ENCODE measurements at regions not wholly inside any gene's neighbourhood (a gene's known extent, or its start where the extent isn't known, plus 50 kb on each side); places are given as distances from the start of the nearest gene placed in this dataset.
"Not testable (repeated sequence)": the region's sequence is repeated elsewhere in the genome, so short reads cannot be mapped to it uniquely, and the experiment has no call there.

DNA sequence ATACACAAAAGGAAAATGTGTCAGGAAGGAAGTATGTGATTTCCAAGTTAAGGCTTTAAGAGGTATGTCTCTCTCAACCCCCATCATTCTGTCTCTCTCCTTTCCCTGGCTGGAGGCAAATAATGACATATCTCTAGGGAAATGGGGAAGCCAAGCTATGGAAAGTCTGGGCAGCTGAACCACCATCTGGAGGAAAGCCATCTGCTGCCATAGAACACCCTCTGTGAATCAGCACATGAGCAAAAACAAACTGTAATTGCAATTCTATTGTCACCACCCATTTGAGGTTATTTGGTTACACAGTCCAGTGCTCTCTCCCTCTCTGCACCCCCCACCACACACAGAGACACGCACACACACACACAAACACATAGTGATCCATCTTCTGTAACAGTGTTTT is 766.2 kb downstream of the FLRT2 start:
- DNase-seq = no peak

DNA sequence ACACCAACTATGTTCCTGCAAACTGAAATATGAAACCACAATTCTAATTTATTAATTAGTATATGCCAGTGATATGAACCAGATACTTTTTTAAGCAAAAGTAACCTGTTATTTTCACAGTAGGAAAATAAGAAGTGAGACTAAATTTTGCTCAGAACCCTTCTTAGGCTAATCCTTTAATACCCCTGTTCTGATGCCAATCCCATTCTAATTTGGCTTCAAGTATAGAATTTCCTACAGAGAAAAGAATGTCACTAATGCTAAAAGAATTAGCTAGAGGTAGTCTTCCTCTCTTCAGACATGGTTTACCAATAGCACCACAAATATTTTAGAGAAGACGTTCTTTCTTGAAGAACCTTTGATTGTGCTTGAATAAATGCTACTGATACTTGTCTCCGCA is 758.4 kb downstream of the FLRT2 start:
- DNase-seq = no peak

DNA sequence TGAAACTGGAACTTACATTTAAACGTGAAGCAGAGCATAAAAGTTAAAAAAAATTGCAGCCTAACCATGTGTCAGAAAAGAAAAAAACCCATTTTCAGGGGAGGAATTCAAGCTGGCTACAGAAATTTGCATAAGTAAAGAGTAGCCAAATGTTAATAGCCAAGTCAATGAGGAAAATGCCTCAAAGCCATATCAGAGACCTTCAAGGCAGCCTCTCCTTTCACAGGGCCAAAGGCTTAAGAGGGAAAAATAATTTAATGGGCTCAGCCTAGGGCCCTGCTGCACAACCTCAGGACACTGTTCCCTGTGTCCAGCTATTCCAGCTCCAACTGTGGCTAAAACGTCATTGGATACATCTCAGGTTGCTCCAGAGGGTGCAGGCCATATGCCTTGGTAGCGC is 749.5 kb downstream of the FLRT2 start:
- no peak for DNase-seq

DNA sequence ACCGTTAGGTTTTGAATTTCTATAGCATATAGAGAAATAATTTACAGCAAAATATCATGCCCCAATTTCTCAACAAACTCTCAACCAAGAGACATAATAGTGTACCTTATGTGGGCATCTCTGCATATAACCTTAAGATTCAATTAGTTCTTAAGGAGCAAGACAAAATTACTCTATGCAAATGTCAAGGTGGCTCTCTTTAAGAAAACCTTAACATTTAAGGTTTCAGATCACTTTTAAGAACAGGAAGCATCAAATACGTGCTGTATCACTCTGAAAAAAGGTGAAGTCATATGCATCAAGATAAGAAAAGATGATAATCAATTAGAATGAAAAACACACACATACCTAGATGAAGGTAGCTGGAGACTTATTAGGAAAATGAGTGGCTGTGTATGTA is 728.0 kb downstream of the FLRT2 start:
- DNase-seq = no peak

DNA sequence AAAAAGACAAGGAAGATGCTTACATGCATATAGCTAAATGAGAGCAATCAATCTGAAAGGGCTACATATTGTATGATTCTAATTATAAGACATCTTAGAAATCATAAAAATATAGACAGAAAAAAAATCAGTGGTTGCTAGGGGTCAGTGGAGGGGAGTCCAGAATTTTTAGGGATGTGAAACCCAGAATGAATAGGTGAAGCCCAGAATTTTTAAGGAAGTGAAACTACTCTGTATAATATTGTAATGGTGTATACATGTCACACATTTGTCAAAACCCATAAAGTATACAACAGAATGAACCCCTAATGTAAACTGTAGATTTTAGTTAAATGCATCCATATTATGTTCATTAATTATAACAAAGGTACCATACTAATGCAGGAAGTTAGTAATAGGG is 713.2 kb downstream of the FLRT2 start:
- no peak for DNase-seq

DNA sequence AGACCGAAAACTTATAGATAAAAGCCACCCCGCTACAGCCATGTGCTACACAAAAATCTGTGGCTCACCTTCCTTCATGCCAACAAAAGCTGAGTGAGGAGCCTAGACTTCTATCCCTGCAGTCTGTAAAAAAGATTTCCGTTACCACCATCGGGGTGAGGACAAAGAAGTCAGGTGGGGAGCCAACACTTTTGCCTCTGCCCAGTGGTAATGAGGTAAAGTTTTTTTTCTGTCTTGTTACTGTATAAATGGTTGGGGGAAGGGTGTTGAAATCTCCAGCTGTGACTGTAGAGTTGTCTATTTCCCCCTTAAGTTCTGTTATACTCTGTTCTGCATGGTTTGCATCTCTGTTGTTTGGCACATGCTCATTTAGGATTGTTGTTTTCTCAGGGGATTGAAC is 707.8 kb downstream of the FLRT2 start:
- no peak for DNase-seq

DNA sequence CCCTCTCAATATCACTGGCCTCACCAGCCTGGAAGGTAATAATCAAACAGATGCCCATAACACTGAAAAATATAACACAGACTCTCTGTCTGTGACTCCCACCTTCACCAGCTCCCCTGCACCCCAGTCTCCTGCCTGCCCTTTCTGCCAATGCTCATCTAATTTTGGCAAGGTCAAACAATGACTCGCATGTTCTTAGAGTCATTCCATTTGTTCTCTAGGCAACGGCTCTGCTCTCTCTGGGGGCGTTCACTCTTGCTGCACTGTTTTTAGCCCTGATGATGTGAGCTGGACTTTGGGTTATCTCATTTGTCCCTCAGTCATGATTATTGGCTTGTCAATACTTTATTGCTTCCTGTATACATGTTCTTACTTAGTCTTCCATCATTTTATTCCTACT is 691.8 kb downstream of the FLRT2 start:
- DNase-seq = no peak

DNA sequence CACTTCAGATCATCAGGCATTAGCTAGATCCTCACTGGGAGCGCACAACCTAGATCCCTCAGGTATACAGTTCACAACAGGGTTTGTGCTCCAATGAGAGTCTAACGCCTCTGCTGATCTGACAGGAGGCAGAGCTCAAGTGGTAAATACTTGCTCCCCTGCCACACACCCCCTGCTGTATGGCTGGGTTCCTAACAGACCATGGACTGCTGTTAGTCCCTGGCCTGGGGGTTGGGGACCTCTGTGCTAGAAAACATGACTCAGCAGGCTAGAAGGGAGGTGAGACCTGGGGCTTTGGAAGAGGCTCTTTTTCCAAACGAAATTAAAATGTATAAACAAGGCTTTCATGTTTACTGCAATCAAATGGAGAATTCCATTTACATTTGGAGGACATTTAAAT is 691.1 kb downstream of the FLRT2 start:
- DNase-seq = peak; percentile 6

DNA sequence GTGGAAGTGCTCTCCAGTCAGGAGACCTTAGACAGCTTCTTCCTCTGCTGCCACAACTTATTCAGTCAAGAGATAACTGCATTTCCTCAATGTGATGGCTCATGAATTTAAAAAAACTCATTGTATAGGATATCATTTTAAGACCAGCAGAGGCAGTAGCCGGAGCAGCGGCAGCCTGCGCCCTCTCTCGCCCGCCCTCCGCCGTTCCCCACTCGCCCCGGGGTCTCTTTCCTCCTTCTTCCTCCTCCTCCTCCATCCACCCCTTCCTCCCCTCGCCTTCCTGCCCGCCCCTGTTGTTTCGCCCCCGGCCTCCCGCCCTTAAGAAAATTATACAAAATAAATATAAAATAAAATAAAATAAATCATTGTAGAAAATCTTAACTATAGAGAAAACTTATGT is 687.6 kb downstream of the FLRT2 start:
- DNase-seq = no peak

DNA sequence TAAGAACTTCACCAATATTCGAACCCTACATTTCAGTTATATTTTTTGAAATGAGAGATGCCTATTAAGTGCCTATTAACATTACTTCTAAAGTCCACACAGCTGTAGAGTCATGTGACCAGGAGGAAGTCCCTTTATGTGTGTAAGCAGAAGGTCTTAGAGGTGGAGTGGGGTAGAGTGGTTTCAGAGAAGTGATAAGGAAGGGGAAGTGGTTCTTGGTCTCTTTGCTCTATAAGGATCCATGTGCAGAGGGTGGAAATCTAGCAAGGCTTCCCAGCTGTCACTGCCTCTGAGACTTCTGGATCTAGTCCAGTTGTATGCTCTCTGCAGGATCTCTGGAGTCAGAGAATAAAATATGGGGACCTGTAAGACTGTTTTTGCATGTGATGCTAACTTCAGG is 673.9 kb downstream of the FLRT2 start:
- DNase-seq = no peak

DNA sequence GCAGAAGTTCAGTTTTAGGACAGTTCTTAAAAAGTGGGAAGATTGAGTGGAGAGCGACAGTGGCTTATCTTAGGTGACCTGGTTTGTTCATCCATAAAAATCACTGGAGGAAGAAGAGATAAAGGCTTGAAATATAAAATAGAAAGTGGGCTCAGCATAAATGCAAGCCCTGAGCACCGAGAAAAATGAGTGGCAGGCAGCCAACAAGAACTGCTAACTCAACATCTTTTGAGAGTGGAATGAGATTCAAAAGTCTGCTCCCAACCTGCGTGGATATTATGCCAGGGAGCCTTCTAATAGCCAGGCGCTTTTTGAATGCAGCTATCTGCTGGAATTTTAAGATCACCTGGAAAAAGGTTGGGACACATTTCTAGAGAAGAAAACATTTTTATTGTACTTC is 666.5 kb downstream of the FLRT2 start:
- DNase-seq = no peak

DNA sequence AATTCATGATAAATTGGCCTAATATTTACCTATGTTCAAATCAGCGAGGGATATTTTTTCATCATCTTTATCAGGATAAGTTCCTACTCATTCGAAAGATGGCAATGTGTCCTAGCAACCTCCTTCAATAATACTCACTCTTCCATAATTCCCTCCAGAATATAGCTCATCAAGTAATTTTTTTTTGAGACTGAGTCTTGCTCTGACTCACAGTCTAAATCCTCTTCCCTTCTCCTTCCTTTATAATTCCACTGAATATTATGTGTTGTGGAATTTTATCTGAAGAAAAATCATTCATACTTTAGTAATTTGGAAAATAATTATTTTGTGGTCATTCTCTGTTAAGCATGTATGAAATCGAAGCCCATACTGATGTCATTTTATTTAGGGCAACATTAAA is 663.8 kb downstream of the FLRT2 start:
- no peak for DNase-seq

DNA sequence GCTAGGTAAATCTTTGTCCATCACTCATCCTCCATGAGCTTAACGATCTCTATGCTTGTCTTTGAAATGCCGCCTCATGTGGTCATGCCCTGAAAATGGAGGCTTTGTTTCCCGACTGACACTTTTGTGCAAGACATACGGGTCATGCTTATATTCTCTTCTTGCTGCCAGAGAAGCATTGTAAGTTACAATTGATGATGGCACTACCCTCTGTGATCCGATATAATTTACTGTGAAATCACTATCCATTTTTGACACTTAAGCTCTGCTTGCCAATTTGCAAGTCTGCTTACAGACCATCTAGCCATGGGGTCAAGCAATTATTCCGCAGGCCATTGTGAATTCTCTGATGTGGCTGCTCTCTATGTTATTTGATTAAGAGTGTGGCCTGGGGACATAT is 650.0 kb downstream of the FLRT2 start:
- no peak for DNase-seq

DNA sequence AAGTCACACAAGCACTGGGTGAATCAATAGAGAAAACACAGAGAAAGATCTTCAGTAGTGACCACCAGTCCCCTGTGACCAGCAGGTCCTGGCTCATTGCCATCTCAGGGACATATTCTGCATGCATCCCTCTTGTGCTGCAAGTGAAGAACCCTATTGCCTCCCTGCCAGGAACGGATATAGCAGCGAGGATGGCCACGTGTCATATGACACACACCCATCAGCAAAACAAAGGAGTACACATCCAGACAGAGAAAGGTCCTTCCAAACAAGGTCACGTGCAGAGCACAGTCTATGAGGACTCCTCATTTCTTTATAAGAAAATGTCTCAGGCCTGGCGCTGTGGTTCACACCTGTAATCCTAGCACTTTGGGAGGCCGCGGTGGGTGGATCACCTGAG is 638.4 kb downstream of the FLRT2 start:
- no peak for DNase-seq

DNA sequence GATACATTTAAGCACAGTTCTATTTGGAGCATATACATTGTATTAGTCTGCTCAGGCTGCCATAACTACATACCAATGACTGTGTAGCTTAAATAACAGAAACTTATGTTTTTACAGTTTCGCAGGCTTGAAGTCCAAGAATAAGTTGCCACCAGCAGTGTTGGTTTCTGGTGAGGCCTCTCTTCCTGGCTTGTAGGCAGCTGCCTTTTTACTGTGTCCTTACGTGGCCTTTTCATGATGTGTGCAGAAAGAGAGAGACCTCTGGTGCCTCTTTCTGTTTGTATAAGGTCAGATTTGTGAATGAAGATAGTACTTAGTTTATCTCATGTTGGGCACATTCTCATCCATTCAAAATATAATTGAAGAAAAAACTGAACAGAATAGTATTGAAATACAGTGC is 636.6 kb downstream of the FLRT2 start:
- DNase-seq = no peak

DNA sequence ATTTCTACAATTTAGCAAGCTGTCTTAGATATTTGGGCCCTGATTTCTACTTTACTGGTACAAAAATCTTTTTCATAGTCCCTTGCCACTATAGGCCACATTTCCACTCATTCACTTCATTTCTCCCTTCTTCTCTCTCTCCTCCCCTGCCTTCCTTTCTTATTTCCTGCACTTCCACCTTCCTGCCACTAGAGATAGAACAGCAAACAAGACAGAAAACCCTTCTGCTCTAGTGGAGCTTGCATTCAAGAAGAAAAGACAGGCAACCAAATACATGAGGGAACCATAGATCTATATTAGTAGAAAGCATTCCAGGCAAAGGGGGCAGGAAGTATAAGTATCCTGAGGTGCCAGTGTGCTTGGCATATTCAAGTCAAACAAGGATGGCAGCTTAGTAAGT is 623.5 kb downstream of the FLRT2 start:
- no peak for DNase-seq

DNA sequence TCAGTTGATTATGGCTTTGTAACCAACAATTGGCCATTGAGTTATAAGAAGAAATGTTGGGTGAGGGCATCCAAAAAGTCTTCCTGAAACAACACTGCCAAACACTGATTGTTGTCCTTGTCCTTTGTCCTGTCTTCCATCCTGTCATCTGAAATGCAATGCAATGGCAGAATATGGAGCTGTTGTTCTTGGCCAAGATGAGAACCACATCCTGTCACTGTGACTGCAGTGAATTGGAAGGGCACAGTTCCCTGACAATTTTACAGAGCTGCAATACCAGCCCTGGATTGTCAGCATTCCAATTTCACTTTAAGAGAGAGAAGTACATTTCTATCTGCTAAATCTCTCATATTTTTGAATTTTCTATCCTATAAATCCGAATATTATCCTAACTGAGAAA is 613.3 kb downstream of the FLRT2 start:
- no peak for DNase-seq

DNA sequence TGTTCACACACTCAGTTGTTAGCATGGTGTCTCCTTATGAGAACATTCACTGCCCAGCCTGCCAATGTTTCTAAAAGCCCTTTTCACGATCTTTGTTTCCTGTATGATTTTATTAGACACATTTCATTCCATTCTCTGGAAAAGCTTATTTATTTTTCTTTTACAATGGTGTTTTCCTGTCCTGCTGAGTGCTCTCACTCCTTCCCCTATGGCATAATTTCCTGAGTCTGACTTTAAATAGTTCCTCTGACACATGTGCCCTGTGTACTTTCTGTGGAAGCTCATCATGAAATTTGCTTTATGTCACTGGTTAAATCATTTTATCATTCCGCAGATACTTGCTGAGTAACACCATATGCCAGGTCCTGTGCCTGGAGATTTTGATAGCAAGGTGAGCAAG is 612.0 kb downstream of the FLRT2 start:
- DNase-seq = no peak

DNA sequence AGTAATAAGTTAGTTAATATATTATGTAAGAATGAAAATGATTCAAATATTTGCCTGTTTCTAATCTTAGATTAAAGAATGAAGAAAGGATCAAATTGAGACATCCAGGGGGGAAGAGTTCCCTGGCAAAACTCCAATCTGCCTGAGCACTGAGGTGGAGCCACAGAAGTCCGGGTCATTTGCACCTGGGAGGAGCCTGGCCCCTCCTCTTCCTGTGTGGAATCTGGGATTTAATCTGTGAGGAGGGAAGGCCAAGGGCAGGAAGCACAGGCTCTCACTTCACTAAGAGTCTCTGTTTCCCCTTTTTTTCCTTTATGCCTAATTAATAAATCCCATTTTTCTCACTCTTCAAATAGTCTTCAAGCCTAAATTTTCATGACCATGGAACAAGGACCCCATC is 599.5 kb downstream of the FLRT2 start:
- no peak for DNase-seq

DNA sequence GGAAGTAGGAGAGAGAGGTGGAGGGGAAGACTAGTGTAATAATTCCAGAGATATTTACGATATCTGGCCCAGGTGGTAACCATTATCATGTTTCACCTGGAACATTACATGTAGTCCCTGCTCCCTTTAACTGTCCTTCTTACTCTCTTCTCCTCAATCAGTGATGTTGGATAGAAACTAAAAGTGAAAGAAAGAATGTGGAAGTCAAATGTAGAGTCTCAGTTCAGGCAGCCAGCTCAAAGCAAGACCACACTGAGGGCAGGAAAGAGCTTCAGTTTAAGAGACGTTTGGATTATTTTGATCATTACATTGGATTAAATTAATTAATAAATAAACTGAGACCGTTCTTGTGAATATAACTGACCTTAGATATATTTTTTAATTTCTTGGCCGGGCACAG is 594.4 kb downstream of the FLRT2 start:
- DNase-seq = no peak

DNA sequence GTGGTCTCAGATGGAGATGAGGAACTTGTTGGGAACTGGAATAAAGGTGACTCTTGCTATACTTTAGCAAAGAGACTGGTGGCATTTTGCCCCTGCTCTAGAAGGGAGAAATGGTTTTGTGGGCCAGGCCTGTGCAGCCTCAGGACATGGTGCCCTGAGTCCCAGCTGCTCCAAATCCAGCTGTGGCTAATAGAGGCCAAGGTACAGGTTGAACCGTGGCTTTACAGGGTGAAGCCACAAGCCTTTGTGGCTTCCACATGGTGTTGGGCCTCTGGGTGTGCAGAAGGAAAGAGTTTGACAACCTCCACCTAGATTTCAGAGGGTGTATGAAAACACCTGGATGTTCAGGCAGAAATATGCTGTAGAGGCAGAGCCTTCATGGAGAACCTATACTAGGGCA is 586.0 kb downstream of the FLRT2 start:
- DNase-seq = no peak

DNA sequence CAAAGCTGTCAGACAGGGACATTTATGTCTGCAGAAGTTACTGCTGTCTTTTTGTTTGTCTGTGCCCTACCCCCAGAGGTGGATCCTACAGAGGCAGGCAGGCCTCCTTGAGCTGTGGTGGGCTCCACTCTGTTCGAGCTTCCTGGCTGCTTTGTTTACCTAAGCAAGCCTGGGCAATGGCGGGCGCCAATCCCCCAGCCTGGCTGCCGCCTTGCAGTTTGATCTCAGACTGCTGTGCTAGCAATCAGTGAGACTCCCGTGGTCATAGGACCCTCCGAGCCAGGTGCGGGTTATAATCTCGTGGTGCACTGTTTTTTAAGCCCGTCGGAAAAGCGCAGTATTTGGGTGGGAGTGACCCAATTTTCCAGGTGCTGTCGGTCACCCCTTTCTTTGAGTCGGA is 580.9 kb downstream of the FLRT2 start:
- not testable (repeated sequence) for DNase-seq

DNA sequence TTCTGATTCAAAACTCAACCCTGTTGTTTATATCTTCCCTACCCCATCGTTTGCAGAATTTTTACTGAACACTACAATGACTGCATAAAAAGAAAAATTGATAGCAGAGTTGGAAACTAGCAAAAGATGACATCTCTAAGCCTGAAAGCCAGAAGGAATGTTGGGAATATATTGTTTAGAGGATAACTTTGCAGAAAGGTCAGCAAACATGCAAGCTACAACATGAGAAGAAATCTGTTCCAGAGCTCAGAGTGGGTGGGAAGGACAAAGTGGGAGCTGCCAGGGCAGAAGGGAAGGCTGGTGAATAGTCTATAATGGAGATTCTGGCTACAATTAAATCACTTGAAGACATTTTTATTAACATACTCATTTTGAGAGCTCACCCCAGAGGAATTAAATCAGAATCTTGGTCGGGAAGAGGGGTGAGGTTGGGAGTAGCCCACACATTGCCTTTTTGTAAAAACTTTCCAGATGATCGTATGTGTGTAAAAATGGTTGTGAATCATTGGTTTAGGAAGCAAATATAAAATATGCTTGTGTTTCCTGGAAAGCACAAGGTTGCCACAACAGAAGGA is 574.8 kb downstream of the FLRT2 start:
- no peak for DNase-seq

DNA sequence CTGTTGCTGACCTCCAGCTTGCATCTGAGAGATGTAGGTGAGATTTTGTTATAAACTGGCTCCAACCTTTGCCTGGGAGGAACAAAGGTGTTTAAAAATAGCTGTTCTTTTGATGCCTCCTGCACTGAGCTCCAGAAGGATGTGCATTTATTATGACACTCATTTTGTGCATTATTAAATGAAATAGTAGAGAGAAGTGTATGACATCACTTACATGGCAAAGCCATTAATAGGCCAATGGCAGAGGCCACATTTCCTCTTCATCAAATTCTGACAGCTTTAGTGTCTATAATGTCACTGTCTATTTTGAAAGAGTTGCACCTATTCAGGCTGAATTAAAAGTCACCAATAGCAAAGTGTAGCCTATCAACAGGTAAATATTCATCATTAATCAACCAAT is 564.6 kb downstream of the FLRT2 start:
- no peak for DNase-seq

DNA sequence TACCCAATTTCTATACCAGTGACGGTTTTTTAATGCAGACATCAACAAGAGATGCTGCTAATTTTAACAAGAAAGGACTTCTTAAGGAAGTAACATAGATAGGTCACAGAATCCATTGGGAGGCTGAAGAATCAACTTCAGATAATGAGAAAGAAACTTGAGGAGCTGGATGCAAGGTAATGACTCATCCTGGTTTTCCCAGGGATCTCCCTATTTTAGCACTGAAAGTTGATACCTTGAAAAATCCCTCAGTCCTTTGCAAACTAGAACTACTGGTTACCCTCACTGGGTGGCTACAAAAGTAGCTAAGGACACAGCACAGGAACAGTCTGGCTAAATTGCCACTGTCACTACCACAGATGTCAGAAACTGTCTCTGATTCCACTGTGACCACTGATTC is 561.9 kb downstream of the FLRT2 start:
- DNase-seq = no peak

DNA sequence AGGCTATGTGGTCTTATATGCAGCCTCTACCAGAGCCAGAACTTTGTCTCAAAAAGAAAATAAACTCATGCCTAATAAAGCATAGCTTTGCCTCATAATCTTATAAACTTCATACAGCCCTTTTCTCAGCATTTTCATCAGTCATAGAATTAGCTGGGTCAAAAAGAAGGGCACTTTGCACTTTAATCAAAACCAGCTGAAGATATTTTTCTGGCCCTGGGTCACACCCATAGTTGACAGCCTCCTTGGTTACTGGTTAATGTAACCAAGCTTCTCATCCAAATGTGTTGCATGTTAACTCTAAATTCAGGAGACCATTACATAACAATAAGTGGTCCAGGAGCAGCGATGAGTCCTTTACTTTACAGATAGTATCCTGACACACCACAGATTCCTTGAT is 558.2 kb downstream of the FLRT2 start:
- no peak for DNase-seq
